Neutrophil (primary cell): ENCODE measurements at regions not wholly inside any gene's neighbourhood (a gene's known extent, or its start where the extent isn't known, plus 50 kb on each side); places are given as distances from the start of the nearest gene placed in this dataset.

Source experiments
- H3K27ac ChIP-seq: fragments of 200-600 bp; sonication (generic); 2 replicates; pipeline ENCODE4 v1.5.1; 2016; ENCODE audit warnings: mild to moderate bottlenecking, moderate library complexity
- H3K27me3 ChIP-seq: fragments of 200-600 bp; sonication (generic); 2 replicates; pipeline ENCODE4 v1.6.0; 2016; ENCODE audit warnings: mild to moderate bottlenecking
- H3K36me3 ChIP-seq: fragments of 200-600 bp; sonication (generic); 2 replicates; pipeline ENCODE4 v1.5.1; 2017
- H3K4me1 ChIP-seq, 2 experiments: fragments of 200-600 bp in 1 of 2; sonication (generic) in 1 of 2; 1 replicate in 1 of 2; 2 replicates in 1 of 2; pipeline versions ENCODE4 v1.5.1 to v1.6.1; 2013 to 2016; ENCODE audit warnings: low read depth in 1 of 2, low read length in 1 of 2, mild to moderate bottlenecking in 1 of 2, moderate library complexity in 1 of 2; ENCODE audit not compliant: control insufficient read depth in 1 of 2, insufficient read depth in 1 of 2
- H3K4me3 ChIP-seq, 2 experiments: fragments of 200-600 bp in 1 of 2; sonication (generic) in 1 of 2; 1 replicate in 1 of 2; 2 replicates in 1 of 2; pipeline ENCODE4 v1.5.1; 2013 to 2016; ENCODE audit warnings: low read depth in 1 of 2, low read length in 1 of 2, mild to moderate bottlenecking in 1 of 2, moderate library complexity in 1 of 2
- H3K9me3 ChIP-seq: fragments of 200-600 bp; sonication (generic); 2 replicates; pipeline ENCODE4 v1.5.1; 2016
- CTCF ChIP-seq: fragments of 200-600 bp; sonication (generic); IDR thresholded peaks from 2 replicates; pipeline ENCODE4 v1.5.1; 2016; ENCODE audit warnings: antibody characterized with exemption

- Histone ChIP-seq H3K27me3 (no peaks in the 10 kb centered on the region), H3K4me3 (no peak overlapping the region), H3K9me3 (no peaks in the 10 kb centered on the region), H3K36me3 (no peaks in the 10 kb centered on the region), H3K27ac (no peak overlapping the region), H3K4me1 (no peaks in the 10 kb centered on the region)
- TF ChIP-seq CTCF = no peak
These were observed 491.8 kb downstream of the ANXA1 start for GRCh38 chr9:73643379-73644013.

- H3K4me1 ChIP-seq = no peaks in the 10 kb centered on the region
- TF ChIP-seq CTCF = no peak
- H3K36me3 ChIP-seq = no peaks in the 10 kb centered on the region
- H3K27me3 ChIP-seq = no peaks in the 10 kb centered on the region
- no peaks in the 10 kb centered on the region for H3K9me3 ChIP-seq
- H3K27ac ChIP-seq = no peak overlapping the region
- no peak overlapping the region for H3K4me3 ChIP-seq
These were observed 495.9 kb downstream of the ANXA1 start for GRCh38 chr9:73647560-73647959.

GRCh38 chr9:73649552-73649951 lies 497.9 kb downstream of the ANXA1 start:
- Histone ChIP-seq H3K27ac (no peak overlapping the region), H3K4me1 (no peaks in the 10 kb centered on the region), H3K4me3 (no peak overlapping the region), H3K9me3 (no peaks in the 10 kb centered on the region), H3K27me3 (no peaks in the 10 kb centered on the region), H3K36me3 (no peaks in the 10 kb centered on the region)
- TF ChIP-seq CTCF = no peak

- H3K27me3 ChIP-seq = no peaks in the 10 kb centered on the region
- no peaks in the 10 kb centered on the region for H3K36me3 ChIP-seq
- H3K4me3 ChIP-seq = no peak overlapping the region
- H3K27ac ChIP-seq = no peak overlapping the region
- H3K9me3 ChIP-seq = no peaks in the 10 kb centered on the region
- no peak for TF ChIP-seq CTCF
- H3K4me1 ChIP-seq = no peaks in the 10 kb centered on the region
These were observed 503.7 kb downstream of the ANXA1 start for GRCh38 chr9:73655363-73655762.

- Histone ChIP-seq H3K36me3 (no peaks in the 10 kb centered on the region), H3K27me3 (no peaks in the 10 kb centered on the region), H3K27ac (no peak overlapping the region), H3K4me1 (no peaks in the 10 kb centered on the region), H3K9me3 (no peaks in the 10 kb centered on the region), H3K4me3 (no peak overlapping the region)
- TF ChIP-seq CTCF = no peak
These were observed 504.2 kb downstream of the ANXA1 start for GRCh38 chr9:73655831-73656230.

- no peaks in the 10 kb centered on the region for H3K4me1 ChIP-seq
- no peak for TF ChIP-seq CTCF
These were observed 513.6 kb downstream of the ANXA1 start for GRCh38 chr9:73665253-73665652.

More at GRCh38 chr9:73665253-73665652, 513.6 kb downstream of the ANXA1 start:
- Histone ChIP-seq H3K36me3 (no peaks in the 10 kb centered on the region), H3K4me3 (no peak overlapping the region), H3K27me3 (no peaks in the 10 kb centered on the region), H3K9me3 (no peaks in the 10 kb centered on the region), H3K27ac (no peak overlapping the region)
